GM23248 (cell line): ENCODE measurements at regions not wholly inside any gene's neighbourhood (a gene's known extent, or its start where the extent isn't known, plus 50 kb on each side); places are given as distances from the start of the nearest gene placed in this dataset.

ENCODE experiments used
- DNase-seq: peaks from one replicate; pipeline ENCODE4 v3.0.0-alpha.2; 2015
- H2AFZ ChIP-seq: fragments of 200-600 bp; sonication (generic); 2 replicates; pipeline ENCODE4 v1.6.1; 2016; ENCODE audit warnings: antibody characterized with exemption
- H3F3A ChIP-seq: fragments of 200-600 bp; sonication (generic); 2 replicates; pipeline ENCODE4 v1.6.1; 2016; ENCODE audit warnings: mild to moderate bottlenecking, antibody characterized with exemption, mixed run types; ENCODE audit not compliant: insufficient read depth
- H3K27ac ChIP-seq: fragments of 200-600 bp; sonication (generic); 2 replicates; pipeline ENCODE4 v1.5.1; 2016; ENCODE audit warnings: mild to moderate bottlenecking
- H3K27me3 ChIP-seq: fragments of 200-600 bp; sonication (generic); replicated peaks from 2 replicates; pipeline ENCODE4 v1.6.1; 2016; ENCODE audit warnings: mild to moderate bottlenecking; ENCODE audit not compliant: insufficient read depth
- H3K36me3 ChIP-seq: fragments of 200-600 bp; sonication (generic); 2 replicates; pipeline ENCODE4 v1.6.1; 2016; ENCODE audit warnings: low read depth, mild to moderate bottlenecking
- H3K4me1 ChIP-seq: fragments of 200-600 bp; sonication (generic); 2 replicates; pipeline ENCODE4 v1.6.1; 2016; ENCODE audit warnings: mild to moderate bottlenecking; ENCODE audit not compliant: insufficient read depth
- H3K4me2 ChIP-seq: fragments of 200-600 bp; sonication (generic); one replicate; pipeline ENCODE4 v1.6.1; 2016; ENCODE audit warnings: mild to moderate bottlenecking; ENCODE audit not compliant: unreplicated experiment
- H3K4me3 ChIP-seq: fragments of 200-600 bp; sonication (generic); 2 replicates; pipeline ENCODE4 v1.5.1; 2016; ENCODE audit warnings: mild to moderate bottlenecking
- H3K79me2 ChIP-seq: fragments of 200-600 bp; sonication (generic); 2 replicates; pipeline ENCODE4 v1.6.1; 2016; ENCODE audit warnings: mild to moderate bottlenecking; ENCODE audit not compliant: insufficient read depth
- H3K9ac ChIP-seq: fragments of 200-600 bp; sonication (generic); 2 replicates; pipeline ENCODE4 v1.6.1; 2016; ENCODE audit warnings: mild to moderate bottlenecking
- H3K9me2 ChIP-seq: fragments of 200-600 bp; sonication (generic); 2 replicates; pipeline ENCODE4 v1.6.1; 2016; ENCODE audit warnings: mixed run types, mild to moderate bottlenecking, moderate library complexity; ENCODE audit not compliant: insufficient read depth
- H3K9me3 ChIP-seq: fragments of 200-600 bp; sonication (generic); one replicate; pipeline ENCODE4 v1.6.1; 2017; ENCODE audit warnings: low read depth
- H4K20me1 ChIP-seq: fragments of 200-600 bp; sonication (generic); 2 replicates; pipeline ENCODE4 v1.6.0; 2016; ENCODE audit not compliant: insufficient read depth
- EZH2 ChIP-seq: fragments of 200-600 bp; sonication (generic); IDR thresholded peaks from 2 replicates; pipeline ENCODE4 v1.6.1; 2018; ENCODE audit warnings: antibody characterized with exemption, mild to moderate bottlenecking; ENCODE audit not compliant: insufficient read depth, poor library complexity, severe bottlenecking
- EZH2phosphoT487 ChIP-seq: fragments of 200-600 bp; sonication (generic); IDR thresholded peaks from 2 replicates; pipeline ENCODE4 v1.6.1; 2018; ENCODE audit warnings: antibody characterized with exemption, moderate library complexity, mild to moderate bottlenecking, low read depth; ENCODE audit not compliant: insufficient read depth
- WGBS, 2 experiments: methylation state at CpG; one replicate each; pipeline ENCODE4 v1.1.6; 2015 to 2017; ENCODE audit warnings: low lambda C conversion rate in 2 of 2, low coverage in 1 of 2; ENCODE audit errors: missing lambda C conversion rate in 2 of 2; 5-methylcytosine and 5-hydroxymethylcytosine counted together
- in situ Hi-C: fragments of 300-500 bp; cut with MboI; formaldehyde crosslinking; loops from 2 replicates; pipeline ENCODE4 v1.15.0; 2020

DNA sequence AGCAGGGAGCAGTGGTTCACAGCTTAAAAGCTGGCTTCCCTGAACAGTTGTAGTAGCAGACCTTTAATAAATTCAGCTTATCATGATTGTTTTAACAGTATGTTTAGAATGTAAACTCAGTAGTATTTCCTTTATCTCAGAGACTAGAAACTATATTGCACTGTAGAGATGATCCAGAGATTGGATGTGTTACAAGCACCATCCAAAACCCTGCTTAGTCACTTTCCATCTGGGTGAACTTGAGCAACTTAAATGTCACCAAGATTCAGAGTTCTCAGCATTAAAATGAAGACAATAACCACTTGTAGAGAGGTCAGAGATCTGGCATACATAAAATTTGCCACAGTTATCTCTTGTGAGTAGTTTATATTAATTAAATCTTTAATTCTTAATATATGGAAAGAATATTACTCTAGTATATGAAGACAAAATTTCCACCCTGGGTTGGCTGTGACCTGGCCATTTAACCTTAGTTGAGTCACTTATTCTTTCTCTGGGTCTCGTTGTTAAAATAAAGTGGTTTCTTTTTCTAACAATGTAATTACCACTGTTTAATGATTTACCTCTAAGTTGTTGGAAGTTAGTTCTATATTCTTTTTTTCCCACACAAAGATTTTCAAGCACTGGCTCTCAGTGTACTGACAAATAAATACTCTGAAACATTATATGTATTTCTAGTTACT lies 239.2 kb upstream of the FKBP1C start:
- no peak overlapping the region for H3K9ac ChIP-seq
- H2AFZ ChIP-seq = no peak overlapping the region
- in situ Hi-C loops = no loop called here
- H3F3A ChIP-seq = no peaks in the 10 kb centered on the region
- H3K4me3 ChIP-seq = no peak overlapping the region
- no peaks in the 10 kb centered on the region for H3K79me2 ChIP-seq
- H3K27ac ChIP-seq = no peak overlapping the region
- TF ChIP-seq EZH2phosphoT487 = no peak
- TF ChIP-seq EZH2 = no peak
- H3K9me3 ChIP-seq = no peaks in the 10 kb centered on the region
- H3K4me1 ChIP-seq = no peaks in the 10 kb centered on the region
- no peaks in the 10 kb centered on the region for H4K20me1 ChIP-seq
- H3K4me2 ChIP-seq = no peak overlapping the region
- no peaks in the 10 kb centered on the region for H3K9me2 ChIP-seq
- no peak for DNase-seq
- no peaks in the 10 kb centered on the region for H3K27me3 ChIP-seq
- WGBS, 2 experiments = 4 to 7% methylated on average over 1 of the region's 1 CpG
- H3K36me3 ChIP-seq = no peaks in the 10 kb centered on the region

GRCh38 chr6:62974452-62974851 lies 236.8 kb upstream of the FKBP1C start:
- 21 to 38% methylated on average over 1 of the region's 1 CpG for WGBS, 2 experiments
- DNase-seq = no peak
- in situ Hi-C loops = no loop called here
- Histone ChIP-seq H2AFZ (no peak overlapping the region), H3K27me3 (no peaks in the 10 kb centered on the region), H3K27ac (no peak overlapping the region), H3K4me3 (no peak overlapping the region), H3K79me2 (no peaks in the 10 kb centered on the region), H3F3A (no peaks in the 10 kb centered on the region), H3K4me2 (no peak overlapping the region), H3K9me2 (no peaks in the 10 kb centered on the region), H3K9ac (no peak overlapping the region), H3K9me3 (no peaks in the 10 kb centered on the region), H4K20me1 (no peaks in the 10 kb centered on the region), H3K36me3 (no peaks in the 10 kb centered on the region), H3K4me1 (no peaks in the 10 kb centered on the region)
- TF ChIP-seq EZH2 (no peak), EZH2phosphoT487 (no peak)

- H3K27ac ChIP-seq = no peak overlapping the region
- H2AFZ ChIP-seq = no peak overlapping the region
- DNase-seq = no peak
- H3K9me2 ChIP-seq = no peaks in the 10 kb centered on the region
- H3F3A ChIP-seq = no peaks in the 10 kb centered on the region
- H3K79me2 ChIP-seq = no peaks in the 10 kb centered on the region
- no peak overlapping the region for H3K4me2 ChIP-seq
- no peak overlapping the region for H3K4me3 ChIP-seq
- H3K9ac ChIP-seq = no peak overlapping the region
- in situ Hi-C loops = no loop called here
- no peaks in the 10 kb centered on the region for H3K36me3 ChIP-seq
- TF ChIP-seq EZH2 = no peak
- TF ChIP-seq EZH2phosphoT487 = no peak
- no peaks in the 10 kb centered on the region for H3K4me1 ChIP-seq
- H4K20me1 ChIP-seq = no peaks in the 10 kb centered on the region
- H3K9me3 ChIP-seq = no peaks in the 10 kb centered on the region
- no peaks in the 10 kb centered on the region for H3K27me3 ChIP-seq
Measured at GRCh38 chr6:62976566-62976965, 234.7 kb upstream of the FKBP1C start.

DNA sequence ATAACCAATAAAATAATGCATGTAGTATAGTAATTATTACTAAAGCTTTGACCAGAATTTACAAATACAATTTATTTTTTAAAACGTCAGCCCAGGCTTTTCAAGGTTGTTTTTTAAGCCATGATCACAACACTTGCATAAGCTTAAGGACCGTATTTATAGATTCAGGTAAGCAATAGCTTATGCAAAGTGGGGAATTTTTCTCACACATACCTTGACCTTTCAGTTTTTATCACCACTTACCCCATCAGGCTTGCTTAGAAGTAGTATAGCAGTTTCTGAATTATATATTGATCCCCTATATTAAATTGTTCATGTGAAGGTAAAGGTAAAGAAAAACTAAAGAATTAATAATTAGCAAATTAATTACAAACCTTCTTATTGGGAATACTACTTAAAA lies 232.3 kb upstream of the FKBP1C start:
- no peaks in the 10 kb centered on the region for H4K20me1 ChIP-seq
- H3K4me3 ChIP-seq = no peak overlapping the region
- no peak overlapping the region for H2AFZ ChIP-seq
- in situ Hi-C loops = no loop called here
- H3K27ac ChIP-seq = no peak overlapping the region
- H3K9ac ChIP-seq = no peak overlapping the region
- H3K79me2 ChIP-seq = no peaks in the 10 kb centered on the region
- H3F3A ChIP-seq = no peaks in the 10 kb centered on the region
- H3K4me2 ChIP-seq = no peak overlapping the region
- TF ChIP-seq EZH2 (no peak), EZH2phosphoT487 (no peak)
- H3K36me3 ChIP-seq = no peaks in the 10 kb centered on the region
- H3K9me2 ChIP-seq = no peaks in the 10 kb centered on the region
- H3K4me1 ChIP-seq = no peaks in the 10 kb centered on the region
- no peak for DNase-seq
- no peaks in the 10 kb centered on the region for H3K9me3 ChIP-seq
- WGBS, 2 experiments = 12 to 13% methylated on average over 2 of the region's 2 CpGs
- H3K27me3 ChIP-seq = no peaks in the 10 kb centered on the region

DNA sequence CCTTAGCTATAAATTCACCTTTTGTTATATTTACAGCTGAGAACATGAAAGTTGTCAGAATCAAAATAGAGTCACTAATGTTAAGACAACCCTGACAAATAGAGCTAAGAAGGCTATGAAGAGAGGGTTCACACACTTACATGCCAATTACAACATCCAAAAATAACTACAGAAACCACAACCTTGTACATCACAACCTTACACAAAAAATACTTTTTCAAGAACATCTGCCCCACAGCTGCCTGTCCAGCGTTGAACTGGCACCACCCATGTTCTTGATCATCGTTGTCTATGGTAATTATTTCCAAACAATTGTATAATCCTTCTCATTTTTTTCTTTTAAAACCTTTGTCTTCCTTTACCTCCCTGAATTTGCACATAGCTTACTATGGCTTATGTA lies 231.2 kb upstream of the FKBP1C start:
- no peaks in the 10 kb centered on the region for H3K36me3 ChIP-seq
- in situ Hi-C loops = no loop called here
- H3K79me2 ChIP-seq = no peaks in the 10 kb centered on the region
- no peaks in the 10 kb centered on the region for H3K9me3 ChIP-seq
- no peak overlapping the region for H3K27ac ChIP-seq
- WGBS, 2 experiments = 0 to 2% methylated on average over 2 of the region's 2 CpGs
- no peaks in the 10 kb centered on the region for H4K20me1 ChIP-seq
- no peaks in the 10 kb centered on the region for H3K4me1 ChIP-seq
- no peak overlapping the region for H3K9ac ChIP-seq
- DNase-seq = no peak
- no peak overlapping the region for H3K4me3 ChIP-seq
- no peaks in the 10 kb centered on the region for H3K9me2 ChIP-seq
- H3F3A ChIP-seq = no peaks in the 10 kb centered on the region
- no peaks in the 10 kb centered on the region for H3K27me3 ChIP-seq
- no peak overlapping the region for H3K4me2 ChIP-seq
- no peak overlapping the region for H2AFZ ChIP-seq
- TF ChIP-seq EZH2 = no peak
- no peak for TF ChIP-seq EZH2phosphoT487
